Brain microvascular endothelial cell (primary cell): ENCODE measurements at regions not wholly inside any gene's neighbourhood (a gene's known extent, or its start where the extent isn't known, plus 50 kb on each side); places are given as distances from the start of the nearest gene placed in this dataset.

Experiments used
- DNase-seq: peaks from one replicate; pipeline ENCODE4 v3.0.0-alpha.2; 2020
- H3K27ac ChIP-seq: fragments of 250-450 bp; sonication (Bioruptor Pico); 2 replicates; pipeline ENCODE4 v1.5.1; 2020; ENCODE audit warnings: mild to moderate bottlenecking, moderate library complexity
- H3K27me3 ChIP-seq: fragments of 250-450 bp; sonication (Bioruptor Pico); replicated peaks from 2 replicates; pipeline ENCODE4 v1.5.1; 2020; ENCODE audit warnings: mild to moderate bottlenecking
- H3K36me3 ChIP-seq: fragments of 250-450 bp; sonication (Bioruptor Pico); replicated peaks from 2 replicates; pipeline ENCODE4 v1.5.1; 2020; ENCODE audit warnings: mild to moderate bottlenecking
- H3K4me3 ChIP-seq: 2 replicates; pipeline ENCODE4 v1.5.1; 2011; ENCODE audit warnings: low read depth, mild to moderate bottlenecking, control low read depth, low read length, moderate library complexity
- in situ Hi-C: cut with HindIII; loops from 2 replicates; pipeline ENCODE4 v1.10.0; 2017; ENCODE audit warnings: low sequenced_read_pairs, low pct_ligation_motif_present
- TF ChIP-seq, protein P1 (sequence below): IDR thresholded peaks from 2 replicates; pipeline ENCODE4 v1.5.1; 2011; ENCODE audit warnings: low read depth, mild to moderate bottlenecking, moderate library complexity, low read length, control low read depth, inconsistent platforms; ENCODE audit errors: missing control alignments

DNA sequence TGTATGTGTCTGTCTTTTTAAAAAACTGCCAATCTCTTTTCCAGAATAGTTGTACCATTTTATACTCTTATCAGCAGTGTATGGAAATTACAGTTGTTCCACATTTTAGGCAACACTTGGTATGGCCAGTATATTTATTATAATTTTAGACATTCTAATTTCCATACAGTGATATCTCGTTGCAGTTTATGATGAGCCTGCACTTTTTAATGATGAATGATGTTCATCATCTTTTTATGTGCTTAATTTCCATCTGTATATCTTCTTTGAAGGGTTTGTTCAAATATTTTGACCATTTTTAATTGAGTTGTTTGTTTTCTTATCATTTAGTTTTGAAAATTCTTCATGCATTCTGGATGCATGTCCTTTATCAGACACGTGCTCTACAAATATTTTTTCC, 57.0 kb upstream of the UBE2E2 start:
- Histone ChIP-seq H3K36me3 (no peaks in the 10 kb centered on the region), H3K27me3 (no peaks in the 10 kb centered on the region), H3K4me3 (no peak overlapping the region), H3K27ac (no peak overlapping the region)
- in situ Hi-C loops: no loop called here
- TF ChIP-seq, protein P1, sequence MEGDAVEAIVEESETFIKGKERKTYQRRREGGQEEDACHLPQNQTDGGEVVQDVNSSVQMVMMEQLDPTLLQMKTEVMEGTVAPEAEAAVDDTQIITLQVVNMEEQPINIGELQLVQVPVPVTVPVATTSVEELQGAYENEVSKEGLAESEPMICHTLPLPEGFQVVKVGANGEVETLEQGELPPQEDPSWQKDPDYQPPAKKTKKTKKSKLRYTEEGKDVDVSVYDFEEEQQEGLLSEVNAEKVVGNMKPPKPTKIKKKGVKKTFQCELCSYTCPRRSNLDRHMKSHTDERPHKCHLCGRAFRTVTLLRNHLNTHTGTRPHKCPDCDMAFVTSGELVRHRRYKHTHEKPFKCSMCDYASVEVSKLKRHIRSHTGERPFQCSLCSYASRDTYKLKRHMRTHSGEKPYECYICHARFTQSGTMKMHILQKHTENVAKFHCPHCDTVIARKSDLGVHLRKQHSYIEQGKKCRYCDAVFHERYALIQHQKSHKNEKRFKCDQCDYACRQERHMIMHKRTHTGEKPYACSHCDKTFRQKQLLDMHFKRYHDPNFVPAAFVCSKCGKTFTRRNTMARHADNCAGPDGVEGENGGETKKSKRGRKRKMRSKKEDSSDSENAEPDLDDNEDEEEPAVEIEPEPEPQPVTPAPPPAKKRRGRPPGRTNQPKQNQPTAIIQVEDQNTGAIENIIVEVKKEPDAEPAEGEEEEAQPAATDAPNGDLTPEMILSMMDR: no peak
- DNase-seq: no peak

DNA sequence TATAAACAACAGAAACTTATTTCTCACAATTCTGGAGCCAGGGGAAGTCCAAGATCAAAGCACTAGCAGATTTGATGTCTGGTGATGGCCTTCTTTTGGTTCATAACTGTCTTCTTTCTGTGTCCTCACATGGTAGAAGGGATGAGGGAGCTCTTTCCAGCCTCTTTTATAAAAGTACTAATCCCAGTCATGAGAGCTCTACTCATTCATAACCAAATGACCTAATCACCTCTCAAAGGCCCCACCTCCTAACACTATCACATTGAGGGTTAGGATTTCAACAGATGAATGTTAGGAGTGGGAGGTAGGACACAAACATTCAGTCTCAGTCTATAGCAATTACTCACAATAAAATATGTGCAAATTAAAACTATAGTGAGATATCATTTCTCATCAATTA, 50.1 kb upstream of the UBE2E2 start:
- TF ChIP-seq, protein P1: no peak
- in situ Hi-C loops: no loop called here
- DNase-seq: no peak
- Histone ChIP-seq H3K36me3 (no peaks in the 10 kb centered on the region), H3K27ac (no peak overlapping the region), H3K4me3 (no peak overlapping the region), H3K27me3 (no peaks in the 10 kb centered on the region)
